ENCODE measurements at regions not wholly inside any gene's neighbourhood (a gene's known extent, or its start where the extent isn't known, plus 50 kb on each side); places are given as distances from the start of the nearest gene placed in this dataset.

DNA sequence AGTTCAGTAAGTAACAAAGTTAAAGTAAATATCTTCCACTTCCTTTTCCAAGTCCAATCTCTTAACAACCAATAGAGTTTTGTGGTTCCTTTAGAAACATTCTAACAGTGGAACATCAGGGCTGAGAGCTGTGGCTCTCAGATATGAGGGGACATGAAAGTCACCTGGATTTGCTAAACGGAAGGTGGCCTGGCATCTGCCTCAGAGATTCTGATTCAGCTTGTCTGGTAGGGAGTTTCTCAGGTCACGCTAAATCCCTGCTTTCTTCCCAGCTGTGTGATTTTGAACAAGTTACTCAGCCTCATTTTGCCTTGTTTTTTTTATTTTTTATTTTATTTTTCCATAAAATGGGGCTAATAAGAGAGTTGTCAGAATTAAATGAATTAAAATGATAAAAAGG lies 411.0 kb upstream of the CDH11 start:
- TF ChIP-seq, protein P1, sequence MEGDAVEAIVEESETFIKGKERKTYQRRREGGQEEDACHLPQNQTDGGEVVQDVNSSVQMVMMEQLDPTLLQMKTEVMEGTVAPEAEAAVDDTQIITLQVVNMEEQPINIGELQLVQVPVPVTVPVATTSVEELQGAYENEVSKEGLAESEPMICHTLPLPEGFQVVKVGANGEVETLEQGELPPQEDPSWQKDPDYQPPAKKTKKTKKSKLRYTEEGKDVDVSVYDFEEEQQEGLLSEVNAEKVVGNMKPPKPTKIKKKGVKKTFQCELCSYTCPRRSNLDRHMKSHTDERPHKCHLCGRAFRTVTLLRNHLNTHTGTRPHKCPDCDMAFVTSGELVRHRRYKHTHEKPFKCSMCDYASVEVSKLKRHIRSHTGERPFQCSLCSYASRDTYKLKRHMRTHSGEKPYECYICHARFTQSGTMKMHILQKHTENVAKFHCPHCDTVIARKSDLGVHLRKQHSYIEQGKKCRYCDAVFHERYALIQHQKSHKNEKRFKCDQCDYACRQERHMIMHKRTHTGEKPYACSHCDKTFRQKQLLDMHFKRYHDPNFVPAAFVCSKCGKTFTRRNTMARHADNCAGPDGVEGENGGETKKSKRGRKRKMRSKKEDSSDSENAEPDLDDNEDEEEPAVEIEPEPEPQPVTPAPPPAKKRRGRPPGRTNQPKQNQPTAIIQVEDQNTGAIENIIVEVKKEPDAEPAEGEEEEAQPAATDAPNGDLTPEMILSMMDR (IDR thresholded peaks at IDR 0.05; ENCODE audit: control insufficient read depth, insufficient read depth, low read depth, low read length, missing control alignments) = no peak
- no peak for DNase-seq (ENCODE audit: low read depth)
- no peak overlapping the region for H3K4me3 ChIP-seq (ENCODE audit: control insufficient read depth, low read depth, low read length)

DNA sequence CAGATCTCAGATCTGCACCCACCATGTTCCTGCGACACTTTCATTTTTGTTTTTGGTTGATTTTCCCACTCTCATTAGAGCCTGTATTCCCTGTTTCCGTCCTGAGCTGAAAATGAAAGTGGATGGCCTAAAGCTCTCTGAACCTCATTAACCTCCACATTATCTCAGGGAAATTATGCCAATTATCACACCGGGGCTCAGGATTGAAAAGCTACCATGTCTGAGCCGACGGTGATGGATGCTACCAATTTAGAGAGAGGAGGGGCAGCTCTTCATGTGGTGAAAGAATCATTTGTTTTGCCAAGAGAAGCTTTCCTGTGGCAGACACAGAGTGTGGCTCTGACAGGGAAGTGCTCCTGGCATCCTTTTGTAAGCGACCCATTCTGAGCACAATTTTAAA lies 410.4 kb upstream of the CDH11 start:
- no peak for DNase-seq (ENCODE audit: low read depth)
- TF ChIP-seq, protein P1 (IDR thresholded peaks at IDR 0.05; ENCODE audit: control insufficient read depth, insufficient read depth, low read depth, low read length, missing control alignments) = no peak
- no peak overlapping the region for H3K4me3 ChIP-seq (ENCODE audit: control insufficient read depth, low read depth, low read length)

DNA sequence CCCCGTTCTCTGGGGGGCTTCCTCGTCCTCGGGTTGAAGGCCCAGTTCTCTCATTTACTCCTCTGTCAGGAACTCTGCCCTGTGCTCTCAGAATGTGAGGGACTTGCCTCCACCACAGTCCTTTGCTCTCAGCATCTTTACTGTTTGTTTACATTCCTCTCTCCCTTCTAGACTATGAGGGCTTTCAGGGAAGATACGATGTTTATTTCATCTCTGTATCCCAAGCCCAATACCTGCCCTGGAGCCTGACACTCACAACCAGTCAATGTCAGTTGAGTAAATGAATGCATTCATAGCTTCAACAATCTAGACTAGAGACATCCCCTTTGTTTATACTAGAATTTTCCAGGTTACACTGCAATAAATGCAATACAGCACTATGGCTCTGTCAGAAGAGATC lies 409.6 kb upstream of the CDH11 start:
- no peak for DNase-seq (ENCODE audit: low read depth)
- H3K4me3 ChIP-seq (ENCODE audit: control insufficient read depth, low read depth, low read length) = no peak overlapping the region
- TF ChIP-seq, protein P1 (IDR thresholded peaks at IDR 0.05; ENCODE audit: control insufficient read depth, insufficient read depth, low read depth, low read length, missing control alignments) = no peak

DNA sequence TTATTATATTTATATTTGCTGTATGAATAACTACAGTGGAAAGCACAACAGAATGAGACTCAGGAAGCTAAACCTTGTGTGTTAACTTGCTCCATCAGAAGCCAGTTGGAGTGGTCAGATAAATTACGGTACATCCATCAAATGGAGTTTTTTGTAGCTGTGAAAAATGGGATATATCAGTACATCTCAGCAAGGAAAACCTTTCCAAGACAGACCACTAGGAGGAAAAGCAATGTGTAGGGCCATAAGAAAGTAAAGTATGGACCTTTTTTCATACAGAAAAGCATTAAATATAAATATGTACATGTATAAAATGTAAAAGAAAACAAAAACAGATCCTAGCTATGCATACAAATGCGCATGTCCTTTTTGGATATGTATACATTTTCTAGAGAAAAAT lies 403.8 kb upstream of the CDH11 start:
- TF ChIP-seq, protein P1 (IDR thresholded peaks at IDR 0.05; ENCODE audit: control insufficient read depth, insufficient read depth, low read depth, low read length, missing control alignments) = no peak
- H3K4me3 ChIP-seq (ENCODE audit: control insufficient read depth, low read depth, low read length) = no peak overlapping the region
- no peak for DNase-seq (ENCODE audit: low read depth)

DNA sequence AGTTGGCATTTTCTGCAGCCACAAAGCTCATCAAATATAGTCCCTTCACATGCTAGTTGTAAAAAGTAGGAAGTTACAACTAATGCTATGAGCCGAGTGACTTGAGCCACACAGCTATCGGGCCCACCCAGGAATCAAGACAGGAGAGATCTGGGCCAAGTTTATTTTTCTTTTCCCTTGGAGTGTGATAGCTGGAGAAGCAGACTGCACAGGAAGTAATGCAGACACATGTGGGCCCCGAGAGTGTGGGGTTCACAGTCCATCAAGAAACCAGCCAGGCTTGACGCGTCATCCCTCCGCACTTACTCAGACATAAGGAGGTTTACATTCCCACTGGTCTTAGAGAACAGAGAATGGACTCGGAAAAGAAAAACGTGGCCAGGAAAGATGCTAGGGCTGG lies 403.1 kb upstream of the CDH11 start:
- DNase-seq (ENCODE audit: low read depth) = no peak
- TF ChIP-seq, protein P1 (IDR thresholded peaks at IDR 0.05; ENCODE audit: control insufficient read depth, insufficient read depth, low read depth, low read length, missing control alignments) = no peak
- H3K4me3 ChIP-seq (ENCODE audit: control insufficient read depth, low read depth, low read length) = no peak overlapping the region

DNA sequence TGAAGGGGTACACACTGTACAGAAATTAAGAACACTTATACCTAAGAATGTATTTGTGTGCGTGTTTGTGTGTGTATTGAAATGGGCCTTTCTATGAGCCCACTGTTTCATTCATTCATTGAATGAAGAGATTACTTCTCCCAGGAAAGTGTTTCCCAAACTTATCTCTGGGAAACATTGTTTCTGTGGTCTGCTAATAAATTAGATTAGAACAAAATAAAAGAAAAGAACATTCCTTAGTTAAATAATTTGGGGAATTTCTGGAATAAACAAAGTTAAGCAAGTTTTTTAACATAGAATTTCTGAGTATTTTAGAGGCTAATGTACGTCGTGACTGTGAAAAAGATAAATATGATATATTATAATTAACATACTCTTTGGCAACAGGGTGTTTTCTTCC lies 402.4 kb upstream of the CDH11 start:
- TF ChIP-seq, protein P1 (IDR thresholded peaks at IDR 0.05; ENCODE audit: control insufficient read depth, insufficient read depth, low read depth, low read length, missing control alignments) = no peak
- DNase-seq (ENCODE audit: low read depth) = no peak
- H3K4me3 ChIP-seq (ENCODE audit: control insufficient read depth, low read depth, low read length) = no peak overlapping the region

All from AG09309 (cell line).